Calu3 (cell line): ENCODE measurements at regions not wholly inside any gene's neighbourhood (a gene's known extent, or its start where the extent isn't known, plus 50 kb on each side); places are given as distances from the start of the nearest gene placed in this dataset.

Experiments
- BruUV-seq: library from RNA; stranded (reverse); fragments of 400-500 nt; replicated peaks from 2 replicates; lab custom pipeline; 2021; lab: Mats Ljungman, UMichigan
- CTCF ChIA-PET: fragments of 300-600 bp; sonication (Branson Sonifier 250); formaldehyde crosslinking; loops from one replicate; lab custom pipeline; 2022; ENCODE audit warnings: antibody characterized with exemption; lab: Charles Lee
- DNase-seq: peaks from one replicate; pipeline ENCODE4 v3.0.0; 2022
- H3K27ac Mint-ChIP-seq: one replicate; pipeline ENCODE4 v1.8.0; 2022; ENCODE audit warnings: mixed read lengths; ENCODE audit not compliant: unreplicated experiment
- H3K27me3 Mint-ChIP-seq: one replicate; pipeline ENCODE4 v1.8.0; 2022; ENCODE audit warnings: mixed read lengths; ENCODE audit not compliant: unreplicated experiment
- H3K36me3 Mint-ChIP-seq: one replicate; pipeline ENCODE4 v1.8.0; 2022; ENCODE audit warnings: mild to moderate bottlenecking, moderate library complexity, mixed read lengths; ENCODE audit not compliant: insufficient read depth, unreplicated experiment
- H3K4me1 Mint-ChIP-seq: one replicate; pipeline ENCODE4 v1.8.0; 2022; ENCODE audit warnings: mild to moderate bottlenecking, low read depth, mixed read lengths; ENCODE audit not compliant: unreplicated experiment
- H3K4me3 Mint-ChIP-seq: one replicate; pipeline ENCODE4 v1.8.0; 2022; ENCODE audit warnings: mild to moderate bottlenecking, low read depth, moderate library complexity, mixed read lengths; ENCODE audit not compliant: unreplicated experiment
- H3K9me3 Mint-ChIP-seq: one replicate; pipeline ENCODE4 v1.8.0; 2022; ENCODE audit warnings: low read depth, mixed read lengths; ENCODE audit not compliant: unreplicated experiment
- intact Hi-C: fragments of 100-400 bp; cut with micrococcal nuclease; formaldehyde crosslinking; loops from one replicate; pipeline ENCODE4 v1.10.0; 2022; ENCODE audit not compliant: unreplicated experiment
- TF ChIP-seq, protein P1 (sequence below): fragments of 200-600 bp; IDR thresholded peaks from one replicate; pipeline ENCODE4 v1.8.0; 2022; ENCODE audit warnings: antibody characterized with exemption; ENCODE audit not compliant: unreplicated experiment

DNA sequence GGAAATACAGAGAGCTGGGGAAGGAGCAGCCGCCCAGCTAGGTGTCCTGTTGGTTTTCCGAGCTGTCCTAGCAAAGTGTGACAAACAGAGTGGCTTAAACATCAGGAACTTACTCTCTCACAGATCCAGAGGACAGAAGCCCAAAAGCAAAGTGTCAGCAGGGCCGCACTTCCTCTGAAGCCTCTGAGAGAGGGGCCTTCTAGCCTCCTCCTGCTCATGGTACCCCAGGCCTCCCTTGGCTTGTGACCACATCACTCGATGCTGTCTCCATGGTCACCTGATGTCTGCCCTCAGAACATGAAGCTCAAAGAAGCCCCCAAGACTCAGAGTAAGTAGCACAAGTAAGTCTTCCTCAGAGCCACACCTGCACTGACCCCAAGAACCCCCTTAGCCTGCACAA lies 650.5 kb upstream of the ID2 start:
- Mint-ChIP-seq H3K4me3 (no peak overlapping the region), H3K27me3 (no peaks in the 10 kb centered on the region), H3K27ac (no peak overlapping the region), H3K4me1 (no peaks in the 10 kb centered on the region), H3K36me3 (no peaks in the 10 kb centered on the region), H3K9me3 (peaks cover 2% of the 10 kb centered on the region)
- TF ChIP-seq, protein P1, sequence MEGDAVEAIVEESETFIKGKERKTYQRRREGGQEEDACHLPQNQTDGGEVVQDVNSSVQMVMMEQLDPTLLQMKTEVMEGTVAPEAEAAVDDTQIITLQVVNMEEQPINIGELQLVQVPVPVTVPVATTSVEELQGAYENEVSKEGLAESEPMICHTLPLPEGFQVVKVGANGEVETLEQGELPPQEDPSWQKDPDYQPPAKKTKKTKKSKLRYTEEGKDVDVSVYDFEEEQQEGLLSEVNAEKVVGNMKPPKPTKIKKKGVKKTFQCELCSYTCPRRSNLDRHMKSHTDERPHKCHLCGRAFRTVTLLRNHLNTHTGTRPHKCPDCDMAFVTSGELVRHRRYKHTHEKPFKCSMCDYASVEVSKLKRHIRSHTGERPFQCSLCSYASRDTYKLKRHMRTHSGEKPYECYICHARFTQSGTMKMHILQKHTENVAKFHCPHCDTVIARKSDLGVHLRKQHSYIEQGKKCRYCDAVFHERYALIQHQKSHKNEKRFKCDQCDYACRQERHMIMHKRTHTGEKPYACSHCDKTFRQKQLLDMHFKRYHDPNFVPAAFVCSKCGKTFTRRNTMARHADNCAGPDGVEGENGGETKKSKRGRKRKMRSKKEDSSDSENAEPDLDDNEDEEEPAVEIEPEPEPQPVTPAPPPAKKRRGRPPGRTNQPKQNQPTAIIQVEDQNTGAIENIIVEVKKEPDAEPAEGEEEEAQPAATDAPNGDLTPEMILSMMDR, result no peak
- CTCF ChIA-PET, result no interaction called here
- intact Hi-C loops, result no loop called here
- BruUV-seq, result no TSS peak
- DNase-seq, result no peak

DNA sequence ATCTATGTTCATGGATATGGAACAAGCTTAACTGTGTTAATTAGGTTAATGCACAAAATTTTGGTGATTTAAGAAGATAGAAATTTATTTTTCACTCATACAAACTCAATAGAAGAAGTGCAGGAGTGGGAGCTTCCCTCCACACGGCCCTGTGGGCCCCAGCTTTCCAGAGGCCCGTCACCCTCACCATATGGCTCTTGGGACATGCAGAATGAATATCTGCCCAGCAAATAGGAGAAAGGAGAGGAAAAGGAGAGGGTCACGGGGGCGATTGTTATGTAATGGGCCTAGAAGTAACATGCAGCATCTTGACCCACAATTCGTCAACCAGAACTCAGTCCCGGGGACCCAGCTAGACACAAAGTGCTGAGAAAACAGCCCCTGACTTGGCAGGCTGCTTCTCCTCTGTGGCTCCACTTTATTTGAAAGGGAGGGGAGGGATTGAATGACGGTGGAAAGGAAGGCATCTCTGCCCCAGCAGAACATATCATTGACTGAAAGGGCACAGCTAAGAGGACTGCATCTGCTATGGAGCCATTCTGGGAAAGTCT lies 648.2 kb upstream of the ID2 start:
- no peak for DNase-seq

DNA sequence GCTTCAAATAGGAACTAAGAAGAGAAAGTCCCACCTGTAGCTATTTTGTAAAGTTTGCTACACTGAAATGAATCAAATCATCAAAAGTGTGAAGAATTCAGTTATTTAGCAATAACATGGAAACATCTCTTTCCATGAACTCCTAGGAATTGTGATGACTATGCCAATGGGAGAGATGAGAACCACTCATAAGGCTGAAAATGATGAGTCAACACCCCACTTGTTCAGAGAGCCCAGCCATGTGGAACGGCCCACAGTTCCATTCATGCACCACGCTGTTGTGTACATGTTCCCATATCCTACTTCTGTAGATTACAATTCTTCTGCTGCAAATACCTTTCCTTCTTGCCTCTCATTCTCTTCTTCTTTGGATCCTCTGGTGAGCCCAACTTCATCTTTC lies 645.5 kb upstream of the ID2 start:
- no TSS peak for BruUV-seq
- Mint-ChIP-seq H3K4me3 (no peak overlapping the region), H3K36me3 (no peaks in the 10 kb centered on the region), H3K27me3 (no peaks in the 10 kb centered on the region), H3K9me3 (no peaks in the 10 kb centered on the region), H3K27ac (no peak overlapping the region), H3K4me1 (no peaks in the 10 kb centered on the region)
- intact Hi-C loops, result no loop called here
- CTCF ChIA-PET, result no interaction called here
- TF ChIP-seq, protein P1, result no peak
- DNase-seq, result no peak

More for the DNA sequence above, 648.2 kb upstream of the ID2 start:
- CTCF ChIA-PET, result no interaction called here
- H3K27ac Mint-ChIP-seq, result no peak overlapping the region
- BruUV-seq, result no TSS peak
- intact Hi-C loops, result no loop called here
- H3K9me3 Mint-ChIP-seq, result no peaks in the 10 kb centered on the region
- H3K4me1 Mint-ChIP-seq, result no peaks in the 10 kb centered on the region
- TF ChIP-seq, protein P1, result no peak
- H3K4me3 Mint-ChIP-seq, result no peak overlapping the region
- no peaks in the 10 kb centered on the region for H3K27me3 Mint-ChIP-seq
- H3K36me3 Mint-ChIP-seq, result no peaks in the 10 kb centered on the region

DNA sequence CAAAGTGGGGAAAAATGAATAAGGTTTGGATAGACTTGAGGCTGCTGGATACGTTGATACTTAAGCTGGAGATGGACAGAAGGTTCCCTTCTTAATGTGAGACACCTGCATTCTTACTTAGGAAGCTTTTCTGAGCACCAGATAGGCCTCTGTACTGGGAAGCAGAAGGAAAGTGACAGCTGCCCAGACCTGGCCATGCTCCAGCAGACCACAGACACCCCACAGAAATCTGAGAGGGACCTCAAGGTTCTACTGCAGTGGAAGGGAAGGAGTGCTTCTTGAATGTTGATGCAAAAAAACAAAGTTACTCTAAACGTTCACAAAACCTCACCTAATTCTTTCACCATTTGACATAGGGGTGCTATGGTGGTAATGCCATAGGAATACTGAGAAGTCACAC lies 642.1 kb upstream of the ID2 start:
- no peaks in the 10 kb centered on the region for H3K27me3 Mint-ChIP-seq
- no peak for DNase-seq
- TF ChIP-seq, protein P1, result no peak
- no peaks in the 10 kb centered on the region for H3K4me1 Mint-ChIP-seq
- BruUV-seq, result no TSS peak
- no peak overlapping the region for H3K27ac Mint-ChIP-seq
- peaks cover 2% of the 10 kb centered on the region for H3K9me3 Mint-ChIP-seq
- CTCF ChIA-PET, result no interaction called here
- intact Hi-C loops, result no loop called here
- H3K4me3 Mint-ChIP-seq, result no peak overlapping the region
- H3K36me3 Mint-ChIP-seq, result no peaks in the 10 kb centered on the region
